AG04449 (cell line): ENCODE measurements at regions not wholly inside any gene's neighbourhood (a gene's known extent, or its start where the extent isn't known, plus 50 kb on each side); places are given as distances from the start of the nearest gene placed in this dataset.

Source experiments
- CTCF ChIA-PET: fragments of 350-600 bp; formaldehyde crosslinking; extraction: SDS; loops from one replicate; lab custom pipeline; 2021; ENCODE audit warnings: antibody characterized with exemption; lab: Yijun Ruan, JAX
- POLR2A ChIA-PET: fragments of 400-600, 350-600 bp; formaldehyde crosslinking; extraction: SDS; loops from one replicate; lab custom pipeline; 2020; ENCODE audit warnings: antibody characterized with exemption, inconsistent platforms; lab: Yijun Ruan, JAX
- DNase-seq: peaks from one replicate; pipeline ENCODE4 v3.0.0-alpha.2; 2010; ENCODE audit warnings: low read depth, low spot score
- H3K4me3 ChIP-seq: 2 replicates; pipeline ENCODE4 v1.5.1; 2011; ENCODE audit warnings: low read depth, mild to moderate bottlenecking, control low read depth, low read length
- CTCF ChIP-seq: IDR thresholded peaks from one replicate; pipeline ENCODE4 v1.5.1; 2011; ENCODE audit warnings: mild to moderate bottlenecking, moderate library complexity, low read length, control low read depth, inconsistent platforms; ENCODE audit not compliant: insufficient read depth; ENCODE audit errors: missing control alignments

GRCh38 chr17:79204261-79204660 lies 129.6 kb downstream of the ENGASE start:
- ChIA-PET CTCF (no interaction called here), POLR2A (no interaction called here)
- no peak for TF ChIP-seq CTCF
- no peak overlapping the region for H3K4me3 ChIP-seq
- no peak for DNase-seq

GRCh38 chr17:79203657-79204056 lies 129.0 kb downstream of the ENGASE start:
- POLR2A ChIA-PET, result no interaction called here
- H3K4me3 ChIP-seq, result no peak overlapping the region
- CTCF ChIA-PET, result no interaction called here
- no peak for TF ChIP-seq CTCF
- DNase-seq, result no peak

GRCh38 chr17:79203016-79203415 lies 128.4 kb downstream of the ENGASE start:
- no peak overlapping the region for H3K4me3 ChIP-seq
- no peak for DNase-seq
- CTCF ChIA-PET, result no interaction called here
- TF ChIP-seq CTCF, result no peak
- POLR2A ChIA-PET, result no interaction called here

- CTCF ChIA-PET, result interaction anchor here (0.9 kb wide), 1 partner anchor 114 kb away, joined by 3 read pairs; no protein-coding TSS in a partner anchor
- no peak for DNase-seq
- H3K4me3 ChIP-seq, result no peak overlapping the region
- POLR2A ChIA-PET, result no interaction called here
- TF ChIP-seq CTCF, result no peak
These were observed 127.9 kb downstream of the ENGASE start for GRCh38 chr17:79202480-79202879.

GRCh38 chr17:79201536-79202227 lies 127.1 kb downstream of the ENGASE start:
- TF ChIP-seq CTCF, result no peak
- POLR2A ChIA-PET, result no interaction called here
- no peak for DNase-seq
- CTCF ChIA-PET, result interaction anchor here (0.9 kb wide), 1 partner anchor 114 kb away, joined by 3 read pairs; no protein-coding TSS in a partner anchor
- no peak overlapping the region for H3K4me3 ChIP-seq

GRCh38 chr17:79201119-79201518 lies 126.5 kb downstream of the ENGASE start:
- ChIA-PET CTCF (no interaction called here), POLR2A (no interaction called here)
- no peak for DNase-seq
- H3K4me3 ChIP-seq, result no peak overlapping the region
- TF ChIP-seq CTCF, result no peak
